GM12891 (cell line): ENCODE measurements at regions not wholly inside any gene's neighbourhood (a gene's known extent, or its start where the extent isn't known, plus 50 kb on each side); places are given as distances from the start of the nearest gene placed in this dataset.

Experiments
- PAX5 ChIP-seq: IDR thresholded peaks from 2 replicates; pipeline ENCODE4 v1.6.1; 2011; ENCODE audit warnings: low read length, moderate library complexity, mild to moderate bottlenecking; ENCODE audit not compliant: insufficient read depth, severe bottlenecking
- POLR2A ChIP-seq: IDR thresholded peaks from 2 replicates; pipeline ENCODE4 v1.6.1; 2011; ENCODE audit warnings: low read depth, low read length, control low read depth
- POLR2AphosphoS5 ChIP-seq: IDR thresholded peaks from 2 replicates; pipeline ENCODE4 v1.6.1; 2011; ENCODE audit warnings: low read depth, low read length, control low read depth
- POU2F2 ChIP-seq: IDR thresholded peaks from 2 replicates; pipeline ENCODE4 v1.6.1; 2011; ENCODE audit warnings: low read depth, mild to moderate bottlenecking, control low read depth, low read length, moderate library complexity
- SPI1 ChIP-seq: IDR thresholded peaks from 2 replicates; pipeline ENCODE4 v1.6.1; 2011; ENCODE audit warnings: low read depth, low read length, control low read depth
- TAF1 ChIP-seq: IDR thresholded peaks from 2 replicates; pipeline ENCODE4 v1.6.1; 2011; ENCODE audit warnings: low read depth, low read length, control low read depth

GRCh38 chrX:57984620-57985019, 74.4 kb upstream of the ZXDA start:
- TF ChIP-seq POLR2AphosphoS5: no peak
- TF ChIP-seq SPI1: no peak
- no peak for TF ChIP-seq TAF1
- TF ChIP-seq POLR2A: no peak
- no peak for TF ChIP-seq PAX5
- TF ChIP-seq POU2F2: no peak
